Calu3 (cell line): ENCODE measurements at regions not wholly inside any gene's neighbourhood (a gene's known extent, or its start where the extent isn't known, plus 50 kb on each side); places are given as distances from the start of the nearest gene placed in this dataset.

Experiments
- BruUV-seq: library from RNA; stranded (reverse); fragments of 400-500 nt; replicated peaks from 2 replicates; lab custom pipeline; 2021; lab: Mats Ljungman, UMichigan
- CTCF ChIA-PET: fragments of 300-600 bp; sonication (Branson Sonifier 250); formaldehyde crosslinking; loops from one replicate; lab custom pipeline; 2022; ENCODE audit warnings: antibody characterized with exemption; lab: Charles Lee
- DNase-seq: peaks from one replicate; pipeline ENCODE4 v3.0.0; 2022
- H3K27ac Mint-ChIP-seq: one replicate; pipeline ENCODE4 v1.8.0; 2022; ENCODE audit warnings: mixed read lengths; ENCODE audit not compliant: unreplicated experiment
- H3K27me3 Mint-ChIP-seq: one replicate; pipeline ENCODE4 v1.8.0; 2022; ENCODE audit warnings: mixed read lengths; ENCODE audit not compliant: unreplicated experiment
- H3K36me3 Mint-ChIP-seq: one replicate; pipeline ENCODE4 v1.8.0; 2022; ENCODE audit warnings: mild to moderate bottlenecking, moderate library complexity, mixed read lengths; ENCODE audit not compliant: insufficient read depth, unreplicated experiment
- H3K4me1 Mint-ChIP-seq: one replicate; pipeline ENCODE4 v1.8.0; 2022; ENCODE audit warnings: mild to moderate bottlenecking, low read depth, mixed read lengths; ENCODE audit not compliant: unreplicated experiment
- H3K4me3 Mint-ChIP-seq: one replicate; pipeline ENCODE4 v1.8.0; 2022; ENCODE audit warnings: mild to moderate bottlenecking, low read depth, moderate library complexity, mixed read lengths; ENCODE audit not compliant: unreplicated experiment
- H3K9me3 Mint-ChIP-seq: one replicate; pipeline ENCODE4 v1.8.0; 2022; ENCODE audit warnings: low read depth, mixed read lengths; ENCODE audit not compliant: unreplicated experiment
- CTCF ChIP-seq: fragments of 200-600 bp; IDR thresholded peaks from one replicate; pipeline ENCODE4 v1.8.0; 2022; ENCODE audit warnings: antibody characterized with exemption; ENCODE audit not compliant: unreplicated experiment
- intact Hi-C: fragments of 100-400 bp; cut with micrococcal nuclease; formaldehyde crosslinking; loops from one replicate; pipeline ENCODE4 v1.10.0; 2022; ENCODE audit not compliant: unreplicated experiment

- Mint-ChIP-seq H3K4me3 (no peak overlapping the region), H3K4me1 (no peaks in the 10 kb centered on the region), H3K27me3 (no peaks in the 10 kb centered on the region), H3K36me3 (no peaks in the 10 kb centered on the region), H3K9me3 (peaks cover 10% of the 10 kb centered on the region), H3K27ac (no peak overlapping the region)
- intact Hi-C loops: no loop called here
- BruUV-seq: no TSS peak
- no peak for TF ChIP-seq CTCF
- CTCF ChIA-PET: no interaction called here
- DNase-seq: no peak
These were observed 897.2 kb downstream of the TBC1D22A start for GRCh38 chr22:47659467-47660223.

- DNase-seq: no peak
- Mint-ChIP-seq H3K36me3 (no peaks in the 10 kb centered on the region), H3K27ac (no peak overlapping the region), H3K4me3 (no peak overlapping the region), H3K9me3 (peaks cover 11% of the 10 kb centered on the region), H3K27me3 (no peaks in the 10 kb centered on the region), H3K4me1 (no peaks in the 10 kb centered on the region)
- intact Hi-C loops: no loop called here
- TF ChIP-seq CTCF: no peak
- BruUV-seq: no TSS peak
- CTCF ChIA-PET: interaction anchor here (0.5 kb wide), 1 partner anchor 1277 kb away, joined by 3 read pairs; no protein-coding TSS in a partner anchor
These were observed 895.7 kb downstream of the TBC1D22A start for GRCh38 chr22:47658182-47658581.

GRCh38 chr22:47657224-47657623, 894.8 kb downstream of the TBC1D22A start:
- Mint-ChIP-seq H3K36me3 (no peaks in the 10 kb centered on the region), H3K27me3 (no peaks in the 10 kb centered on the region), H3K9me3 (peaks cover 18% of the 10 kb centered on the region), H3K4me1 (no peaks in the 10 kb centered on the region), H3K27ac (no peak overlapping the region), H3K4me3 (no peak overlapping the region)
- no TSS peak for BruUV-seq
- CTCF ChIA-PET: no interaction called here
- no peak for TF ChIP-seq CTCF
- intact Hi-C loops: no loop called here
- no peak for DNase-seq

GRCh38 chr22:47656806-47657205, 894.4 kb downstream of the TBC1D22A start:
- Mint-ChIP-seq H3K4me1 (no peaks in the 10 kb centered on the region), H3K27me3 (no peaks in the 10 kb centered on the region), H3K4me3 (no peak overlapping the region), H3K27ac (no peak overlapping the region), H3K36me3 (no peaks in the 10 kb centered on the region), H3K9me3 (peaks cover 20% of the 10 kb centered on the region)
- CTCF ChIA-PET: no interaction called here
- no TSS peak for BruUV-seq
- TF ChIP-seq CTCF: no peak
- intact Hi-C loops: no loop called here
- DNase-seq: no peak
